ENCODE measurements at regions not wholly inside any gene's neighbourhood (a gene's known extent, or its start where the extent isn't known, plus 50 kb on each side); places are given as distances from the start of the nearest gene placed in this dataset.

GRCh38 chr20:19807946-19808330 is 49.9 kb downstream of the RIN2 start:
- no peak for TF ChIP-seq GATA3 (IDR thresholded peaks at IDR 0.05; ENCODE audit: low read depth, low read length)
- no peak for TF ChIP-seq GATA2 (IDR thresholded peaks at IDR 0.05; ENCODE audit: low read depth, low read length)

GRCh38 chr20:19808498-19808897 is 50.4 kb downstream of the RIN2 start:
- TF ChIP-seq GATA2 (IDR thresholded peaks at IDR 0.05; ENCODE audit: low read depth, low read length) (no peak), GATA3 (IDR thresholded peaks at IDR 0.05; ENCODE audit: low read depth, low read length) (no peak)

GRCh38 chr20:19809505-19809904 is 51.4 kb downstream of the RIN2 start:
- TF ChIP-seq GATA2 (IDR thresholded peaks at IDR 0.05; ENCODE audit: low read depth, low read length) (no peak), GATA3 (IDR thresholded peaks at IDR 0.05; ENCODE audit: low read depth, low read length) (no peak)

GRCh38 chr20:19811231-19811630 is 53.2 kb downstream of the RIN2 start:
- TF ChIP-seq GATA2 (IDR thresholded peaks at IDR 0.05; ENCODE audit: low read depth, low read length) (no peak), GATA3 (IDR thresholded peaks at IDR 0.05; ENCODE audit: low read depth, low read length) (no peak)

GRCh38 chr20:19812056-19812455 is 54.0 kb downstream of the RIN2 start:
- TF ChIP-seq GATA3 (IDR thresholded peaks at IDR 0.05; ENCODE audit: low read depth, low read length) (no peak), GATA2 (IDR thresholded peaks at IDR 0.05; ENCODE audit: low read depth, low read length) (no peak)

DNA sequence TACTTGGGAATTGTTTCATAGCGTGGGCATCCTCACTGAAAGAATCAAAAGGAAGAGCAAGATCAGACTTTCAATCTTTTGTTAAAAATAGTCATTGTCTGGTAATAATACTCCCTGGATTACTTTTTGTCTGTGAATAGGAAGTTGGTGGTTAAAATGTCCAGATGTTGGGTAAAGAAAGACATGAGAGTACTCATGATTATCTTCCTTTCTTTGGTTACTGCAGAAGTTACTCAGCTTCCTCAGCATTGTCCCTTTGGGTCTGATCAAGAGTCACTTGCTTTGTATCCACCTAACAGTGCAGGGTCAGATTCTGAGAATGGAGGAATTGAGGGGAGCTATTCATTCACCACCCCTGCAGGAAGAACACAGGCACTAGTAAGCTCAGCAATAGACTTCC is 54.6 kb downstream of the RIN2 start:
- no peak for TF ChIP-seq GATA3 (IDR thresholded peaks at IDR 0.05; ENCODE audit: low read depth, low read length)
- no peak for TF ChIP-seq GATA2 (IDR thresholded peaks at IDR 0.05; ENCODE audit: low read depth, low read length)

GRCh38 chr20:19813846-19814640 is 56.0 kb downstream of the RIN2 start:
- no peak for TF ChIP-seq GATA2 (IDR thresholded peaks at IDR 0.05; ENCODE audit: low read depth, low read length)
- no peak for TF ChIP-seq GATA3 (IDR thresholded peaks at IDR 0.05; ENCODE audit: low read depth, low read length)

GRCh38 chr20:19815553-19815991 is 57.5 kb downstream of the RIN2 start:
- no peak for TF ChIP-seq GATA2 (IDR thresholded peaks at IDR 0.05; ENCODE audit: low read depth, low read length)
- TF ChIP-seq GATA3 (IDR thresholded peaks at IDR 0.05; ENCODE audit: low read depth, low read length), result no peak

- no peak for TF ChIP-seq GATA2 (IDR thresholded peaks at IDR 0.05; ENCODE audit: low read depth, low read length)
- no peak for TF ChIP-seq GATA3 (IDR thresholded peaks at IDR 0.05; ENCODE audit: low read depth, low read length)
Measured at GRCh38 chr20:19816386-19816785, 58.3 kb downstream of the RIN2 start.

GRCh38 chr20:19817017-19817416 is 59.0 kb downstream of the RIN2 start:
- no peak for TF ChIP-seq GATA2 (IDR thresholded peaks at IDR 0.05; ENCODE audit: low read depth, low read length)
- no peak for TF ChIP-seq GATA3 (IDR thresholded peaks at IDR 0.05; ENCODE audit: low read depth, low read length)

DNA sequence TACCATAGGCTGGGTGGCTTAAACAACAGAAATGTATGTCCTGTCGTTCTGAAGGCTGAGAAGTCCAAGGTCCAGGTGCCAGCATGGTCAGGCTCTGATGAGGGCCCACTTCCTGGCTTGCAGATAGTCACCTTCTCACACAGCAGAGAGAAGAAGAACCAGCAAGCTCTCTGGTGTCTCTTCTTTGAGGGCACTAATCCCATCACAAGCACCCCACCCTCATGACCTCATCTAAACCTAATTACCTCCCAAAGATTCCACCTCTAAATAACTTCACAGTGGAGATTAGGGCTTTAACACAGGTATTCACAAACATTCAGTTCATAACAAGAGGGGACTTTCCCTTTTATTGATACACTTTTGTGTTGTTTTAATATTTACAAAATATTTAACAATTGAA is 61.1 kb downstream of the RIN2 start:
- no peak for TF ChIP-seq GATA2 (IDR thresholded peaks at IDR 0.05; ENCODE audit: low read depth, low read length)
- TF ChIP-seq GATA3 (IDR thresholded peaks at IDR 0.05; ENCODE audit: low read depth, low read length), result no peak

DNA sequence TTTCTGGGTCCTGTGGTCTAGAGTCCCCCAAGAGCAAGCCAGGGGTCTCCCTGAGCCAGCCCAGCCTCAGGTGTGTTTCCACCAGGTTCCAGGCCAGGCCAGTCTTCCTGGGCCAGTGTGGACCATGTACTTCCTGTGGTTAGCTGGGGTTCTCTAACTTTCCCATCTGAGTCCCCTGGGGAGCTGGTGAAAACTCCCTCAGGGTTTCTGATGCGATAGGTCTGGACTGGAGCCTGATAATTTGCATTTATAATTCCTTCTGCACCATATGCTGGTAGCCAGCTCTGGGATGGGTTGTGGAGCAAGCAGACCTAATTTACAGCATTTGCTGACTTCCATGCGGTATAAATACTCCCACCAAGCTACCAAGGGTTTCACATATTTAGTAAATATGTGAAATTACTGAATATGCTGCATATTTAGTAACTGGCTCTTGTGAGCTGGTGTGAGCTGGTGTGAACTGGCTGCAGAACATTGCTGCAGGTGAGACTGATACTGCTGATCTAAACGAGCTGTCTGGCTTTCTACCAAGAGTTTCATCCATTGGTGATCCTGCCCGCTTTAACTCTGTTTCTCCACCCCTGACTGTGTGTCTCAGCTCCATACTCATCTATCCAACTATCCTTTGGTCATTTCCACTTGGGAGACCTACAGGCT is 62.6 kb downstream of the RIN2 start:
- TF ChIP-seq GATA2 (IDR thresholded peaks at IDR 0.05; ENCODE audit: low read depth, low read length), result no peak
- no peak for TF ChIP-seq GATA3 (IDR thresholded peaks at IDR 0.05; ENCODE audit: low read depth, low read length)

- no peak for TF ChIP-seq GATA2 (IDR thresholded peaks at IDR 0.05; ENCODE audit: low read depth, low read length)
- no peak for TF ChIP-seq GATA3 (IDR thresholded peaks at IDR 0.05; ENCODE audit: low read depth, low read length)
Measured at GRCh38 chr20:19821606-19822005, 63.5 kb downstream of the RIN2 start.

DNA sequence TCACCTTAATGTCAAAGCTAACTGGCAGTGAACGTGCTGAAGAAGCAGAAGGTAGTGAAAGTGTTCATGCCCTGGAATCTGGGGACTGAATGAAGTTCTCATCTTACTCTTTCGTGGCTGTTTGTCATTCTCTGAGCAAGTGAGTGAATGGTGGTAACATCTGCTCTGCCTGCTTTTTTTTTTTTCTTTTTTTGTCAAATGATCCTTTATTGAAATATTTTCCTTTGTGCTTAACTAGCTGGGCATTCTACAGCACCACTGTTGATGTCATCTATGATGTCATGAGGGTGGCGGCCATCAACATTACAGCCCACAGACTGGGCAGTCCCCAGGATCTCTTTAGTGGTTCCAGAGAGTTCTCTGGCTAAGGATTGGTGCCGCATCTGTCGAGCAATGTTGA is 65.2 kb downstream of the RIN2 start:
- no peak for TF ChIP-seq GATA2 (IDR thresholded peaks at IDR 0.05; ENCODE audit: low read depth, low read length)

DNA sequence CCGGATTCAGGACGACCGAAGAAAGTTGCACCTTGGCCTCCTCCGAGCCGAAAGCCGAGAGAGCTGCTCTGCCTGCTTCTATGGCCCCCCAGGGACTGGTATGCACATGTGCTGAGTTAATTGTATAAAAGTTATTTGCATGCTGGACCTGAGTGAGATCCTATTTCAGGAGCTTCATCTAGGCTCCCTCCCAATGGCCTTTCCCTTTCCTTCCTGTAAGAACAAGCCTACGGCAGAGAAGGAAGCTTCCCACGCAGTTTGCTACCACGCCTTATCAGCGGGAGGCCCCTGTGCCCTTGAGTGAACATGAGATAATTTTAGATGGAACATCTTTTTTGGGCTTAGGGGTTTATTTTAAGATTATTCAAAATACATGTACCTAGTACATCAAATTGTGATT is 65.9 kb downstream of the RIN2 start:
- no peak for TF ChIP-seq GATA3 (IDR thresholded peaks at IDR 0.05; ENCODE audit: low read depth, low read length)

All from SH-SY5Y (cell line).